ENCODE measurements at regions not wholly inside any gene's neighbourhood (a gene's known extent, or its start where the extent isn't known, plus 50 kb on each side); places are given as distances from the start of the nearest gene placed in this dataset.

DNA sequence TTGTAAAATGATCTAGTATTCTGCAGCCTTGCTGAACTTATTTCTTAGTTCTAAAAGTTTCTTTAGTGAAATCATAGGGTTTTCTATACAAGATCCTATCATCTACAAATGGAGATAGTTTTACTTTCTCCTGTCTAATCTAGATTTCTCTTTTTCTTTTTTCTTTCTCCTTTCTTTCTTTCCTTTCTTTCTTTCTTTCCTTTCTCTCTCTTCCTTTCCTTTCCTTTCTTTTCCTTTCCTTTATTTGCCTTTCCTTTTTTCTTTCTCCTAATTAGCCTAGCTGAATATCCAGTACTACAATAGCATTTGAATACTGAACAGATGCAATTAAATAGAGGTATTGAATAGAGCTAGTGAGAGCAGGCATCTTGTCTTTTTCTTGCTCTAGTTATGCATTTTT is 186.6 kb upstream of the SPAG17 start:
- TF ChIP-seq EZH2 (IDR thresholded peaks at IDR 0.05; ENCODE audit: low read depth), result no peak
- TF ChIP-seq, protein P1, sequence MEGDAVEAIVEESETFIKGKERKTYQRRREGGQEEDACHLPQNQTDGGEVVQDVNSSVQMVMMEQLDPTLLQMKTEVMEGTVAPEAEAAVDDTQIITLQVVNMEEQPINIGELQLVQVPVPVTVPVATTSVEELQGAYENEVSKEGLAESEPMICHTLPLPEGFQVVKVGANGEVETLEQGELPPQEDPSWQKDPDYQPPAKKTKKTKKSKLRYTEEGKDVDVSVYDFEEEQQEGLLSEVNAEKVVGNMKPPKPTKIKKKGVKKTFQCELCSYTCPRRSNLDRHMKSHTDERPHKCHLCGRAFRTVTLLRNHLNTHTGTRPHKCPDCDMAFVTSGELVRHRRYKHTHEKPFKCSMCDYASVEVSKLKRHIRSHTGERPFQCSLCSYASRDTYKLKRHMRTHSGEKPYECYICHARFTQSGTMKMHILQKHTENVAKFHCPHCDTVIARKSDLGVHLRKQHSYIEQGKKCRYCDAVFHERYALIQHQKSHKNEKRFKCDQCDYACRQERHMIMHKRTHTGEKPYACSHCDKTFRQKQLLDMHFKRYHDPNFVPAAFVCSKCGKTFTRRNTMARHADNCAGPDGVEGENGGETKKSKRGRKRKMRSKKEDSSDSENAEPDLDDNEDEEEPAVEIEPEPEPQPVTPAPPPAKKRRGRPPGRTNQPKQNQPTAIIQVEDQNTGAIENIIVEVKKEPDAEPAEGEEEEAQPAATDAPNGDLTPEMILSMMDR (conservative IDR thresholded peaks at IDR 0.05), result no peak
- H3F3A ChIP-seq (ENCODE audit: insufficient read depth, low read depth), result no peaks in the 10 kb centered on the region
- intact Hi-C loops (cut with micrococcal nuclease; ENCODE audit: unreplicated experiment), result no loop called here
- H3K9me2 ChIP-seq (ENCODE audit: insufficient read depth), result no peaks in the 10 kb centered on the region
- POLR2A ChIA-PET (ENCODE audit: unreplicated experiment), result no interaction called here
- H3K4me1 ChIP-seq (replicated peaks; ENCODE audit: insufficient read depth), result no peaks in the 10 kb centered on the region
- H4K20me1 ChIP-seq (ENCODE audit: insufficient read depth), result no peaks in the 10 kb centered on the region
- no peak overlapping the region for H3K27ac ChIP-seq
- no peak overlapping the region for H3K4me2 ChIP-seq
- H3K36me3 ChIP-seq (ENCODE audit: low read depth), result no peaks in the 10 kb centered on the region
- no TSS peak for BruUV-seq (replicated peaks)
- no peaks in the 10 kb centered on the region for H3K27me3 ChIP-seq (ENCODE audit: insufficient read depth, low read depth)
- H2AFZ ChIP-seq, result no peak overlapping the region
- DNase-seq, result no peak
- no peak overlapping the region for H3K4me3 ChIP-seq
- H3K9me3 ChIP-seq (ENCODE audit: insufficient read depth, low read depth), result no peaks in the 10 kb centered on the region; the same call in 1 of the 2 replicates
- no peaks in the 10 kb centered on the region for H3K79me2 ChIP-seq (ENCODE audit: low read depth)
- CTCF ChIA-PET, result no interaction called here

DNA sequence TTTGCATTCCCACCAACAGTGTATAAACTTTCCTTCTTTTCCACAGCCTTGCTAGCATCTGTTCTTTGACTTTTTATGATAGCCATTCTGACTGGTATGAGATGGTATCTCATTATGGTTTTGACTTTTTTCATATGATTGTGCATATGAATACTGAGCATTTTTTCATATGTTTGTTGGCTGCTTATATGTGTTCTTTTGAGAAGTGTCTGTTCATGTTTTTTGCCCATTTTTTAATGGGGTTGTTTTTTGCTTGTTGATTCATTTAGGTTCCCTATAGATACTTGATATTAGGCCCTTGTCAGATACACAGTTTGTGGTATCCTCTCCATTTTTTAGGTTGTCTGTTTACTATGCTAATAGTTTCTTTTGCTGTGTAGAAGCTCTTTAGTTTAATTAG is 185.8 kb upstream of the SPAG17 start:
- BruUV-seq (replicated peaks), result no TSS peak
- Histone ChIP-seq H4K20me1 (ENCODE audit: insufficient read depth) (no peaks in the 10 kb centered on the region), H3K79me2 (ENCODE audit: low read depth) (no peaks in the 10 kb centered on the region), H3K4me3 (no peak overlapping the region), H3F3A (ENCODE audit: insufficient read depth, low read depth) (no peaks in the 10 kb centered on the region), H3K36me3 (ENCODE audit: low read depth) (no peaks in the 10 kb centered on the region), H3K9me2 (ENCODE audit: insufficient read depth) (no peaks in the 10 kb centered on the region), H3K9me3 (ENCODE audit: insufficient read depth, low read depth) (no peaks in the 10 kb centered on the region; the same call in 1 of the 2 replicates), H3K4me2 (no peak overlapping the region), H3K4me1 (replicated peaks; ENCODE audit: insufficient read depth) (no peaks in the 10 kb centered on the region), H3K27me3 (ENCODE audit: insufficient read depth, low read depth) (no peaks in the 10 kb centered on the region), H3K27ac (no peak overlapping the region), H2AFZ (no peak overlapping the region)
- DNase-seq, result no peak
- ChIA-PET CTCF (no interaction called here), POLR2A (ENCODE audit: unreplicated experiment) (interaction anchor here (0.6 kb wide), 1 partner anchor 274 kb away, joined by 7 read pairs; no protein-coding TSS in a partner anchor)
- intact Hi-C loops (cut with micrococcal nuclease; ENCODE audit: unreplicated experiment), result no loop called here
- no peak for TF ChIP-seq EZH2 (IDR thresholded peaks at IDR 0.05; ENCODE audit: low read depth)
- TF ChIP-seq, protein P1 (conservative IDR thresholded peaks at IDR 0.05), result no peak

DNA sequence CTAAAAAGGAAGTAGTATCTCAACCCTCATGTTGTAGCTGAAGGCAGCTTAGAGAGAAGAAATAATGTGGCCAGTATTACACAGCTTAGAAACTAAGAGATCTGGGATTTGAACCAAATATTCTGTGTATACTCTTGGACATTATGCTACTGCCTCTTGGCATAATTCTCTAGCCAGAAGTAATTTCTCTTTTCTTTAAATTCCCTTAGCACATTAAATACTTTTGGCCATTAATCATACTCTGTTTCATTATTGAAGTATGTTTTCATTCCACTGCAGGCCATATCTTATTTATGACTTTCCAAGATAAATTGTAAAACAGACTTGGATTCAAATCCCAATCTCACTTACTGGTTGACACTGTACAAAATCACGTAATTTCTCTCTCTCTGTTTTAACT is 181.3 kb upstream of the SPAG17 start:
- H3K4me2 ChIP-seq, result no peak overlapping the region
- H3K36me3 ChIP-seq (ENCODE audit: low read depth), result no peaks in the 10 kb centered on the region
- no peaks in the 10 kb centered on the region for H3K27me3 ChIP-seq (ENCODE audit: insufficient read depth, low read depth)
- no peaks in the 10 kb centered on the region for H3K4me1 ChIP-seq (replicated peaks; ENCODE audit: insufficient read depth)
- no TSS peak for BruUV-seq (replicated peaks)
- H4K20me1 ChIP-seq (ENCODE audit: insufficient read depth), result no peaks in the 10 kb centered on the region
- intact Hi-C loops (cut with micrococcal nuclease; ENCODE audit: unreplicated experiment), result no loop called here
- H2AFZ ChIP-seq, result no peak overlapping the region
- DNase-seq, result no peak
- ChIA-PET CTCF (no interaction called here), POLR2A (ENCODE audit: unreplicated experiment) (no interaction called here)
- H3K4me3 ChIP-seq, result no peak overlapping the region
- H3K9me2 ChIP-seq (ENCODE audit: insufficient read depth), result no peaks in the 10 kb centered on the region
- TF ChIP-seq, protein P1 (conservative IDR thresholded peaks at IDR 0.05), result no peak
- no peak for TF ChIP-seq EZH2 (IDR thresholded peaks at IDR 0.05; ENCODE audit: low read depth)
- no peaks in the 10 kb centered on the region for H3F3A ChIP-seq (ENCODE audit: insufficient read depth, low read depth)
- no peaks in the 10 kb centered on the region for H3K79me2 ChIP-seq (ENCODE audit: low read depth)
- H3K9me3 ChIP-seq (ENCODE audit: insufficient read depth, low read depth), result 0 out of 2 replicates have a peak, but pooled peaks cover 15% of the 10 kb centered on the region
- H3K27ac ChIP-seq, result no peak overlapping the region
